HG02840 (cell line): ENCODE measurements at regions not wholly inside any gene's neighbourhood (a gene's known extent, or its start where the extent isn't known, plus 50 kb on each side); places are given as distances from the start of the nearest gene placed in this dataset.
"Not testable (repeated sequence)": the region's sequence is repeated elsewhere in the genome, so short reads cannot be mapped to it uniquely, and the experiment has no call there.

Experiments
- ATAC-seq: cut with Tn5 transposase; IDR thresholded peaks from one replicate; pipeline ENCODE4 v1.9.1; 2021; ENCODE audit warnings: mild to moderate bottlenecking, moderate library complexity, moderate number of reproducible peaks; ENCODE audit not compliant: unreplicated experiment, low FRiP score

GRCh38 chr3:8286749-8287148 lies 214.9 kb upstream of the LMCD1 start:
- ATAC-seq: no peak

DNA sequence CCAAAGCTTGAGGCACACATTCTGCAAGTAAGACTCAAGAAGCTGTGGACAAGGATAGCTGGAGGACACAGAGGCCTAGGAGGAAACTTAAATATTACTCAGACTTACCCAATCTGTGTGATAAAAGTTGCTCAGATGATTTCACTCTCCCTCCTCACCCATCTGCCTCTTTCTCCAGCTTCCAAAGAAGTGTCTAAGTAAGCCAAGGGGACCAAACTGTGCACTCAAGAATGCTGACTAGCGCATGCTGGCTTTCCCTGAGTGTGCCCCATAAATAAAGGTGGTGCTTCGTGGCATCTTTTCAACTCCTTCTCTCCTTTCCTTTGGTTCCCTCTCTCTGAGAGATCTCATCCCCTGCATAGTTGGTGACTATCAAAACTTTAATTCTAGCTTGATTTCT lies 211.0 kb upstream of the LMCD1 start:
- ATAC-seq: no peak

- no peak for ATAC-seq
Measured at GRCh38 chr3:8296461-8296860, 205.2 kb upstream of the LMCD1 start.

DNA sequence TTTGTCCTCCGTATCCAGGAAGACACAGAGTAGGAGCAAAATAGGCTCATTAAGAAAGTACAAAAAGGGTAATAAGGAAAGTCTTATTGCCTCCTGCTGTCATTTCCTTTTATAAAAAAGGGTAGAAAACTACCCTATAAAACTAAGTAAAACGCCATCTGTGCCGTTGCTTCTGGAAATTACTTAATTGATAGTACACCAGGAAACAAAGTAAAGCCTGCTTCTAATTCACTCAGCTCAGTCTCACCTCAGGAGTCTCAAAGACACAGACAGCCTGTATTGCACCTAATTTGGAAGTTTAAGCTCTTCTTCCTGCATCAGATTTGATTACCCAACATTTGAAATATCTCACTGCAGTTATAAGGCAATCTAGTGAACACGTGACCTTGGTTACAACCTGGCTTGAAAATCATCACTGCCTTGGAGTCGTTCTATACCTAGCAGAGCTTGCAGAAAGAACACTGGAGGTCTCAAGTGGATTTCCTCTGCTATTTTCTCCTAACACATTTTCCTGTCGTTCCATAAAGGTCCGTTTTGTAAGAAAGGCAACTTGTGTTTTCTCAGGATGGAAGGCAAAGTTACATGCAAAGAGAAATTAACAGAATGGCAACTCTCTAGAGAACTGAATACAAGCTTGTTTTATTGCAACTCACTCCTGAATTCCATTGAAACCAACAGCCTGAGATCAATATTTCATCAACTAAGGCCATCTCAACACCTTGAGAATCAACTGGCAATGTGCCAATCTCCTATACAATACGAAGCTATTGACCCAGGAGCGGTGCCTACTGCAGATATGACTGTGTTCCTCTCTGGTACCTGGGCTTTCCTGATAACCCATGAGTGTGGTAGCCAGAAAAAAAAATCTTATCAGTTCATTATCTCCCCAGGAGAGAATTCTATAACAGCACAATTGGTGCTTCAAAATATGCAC lies 203.3 kb upstream of the LMCD1 start:
- no peak for ATAC-seq

DNA sequence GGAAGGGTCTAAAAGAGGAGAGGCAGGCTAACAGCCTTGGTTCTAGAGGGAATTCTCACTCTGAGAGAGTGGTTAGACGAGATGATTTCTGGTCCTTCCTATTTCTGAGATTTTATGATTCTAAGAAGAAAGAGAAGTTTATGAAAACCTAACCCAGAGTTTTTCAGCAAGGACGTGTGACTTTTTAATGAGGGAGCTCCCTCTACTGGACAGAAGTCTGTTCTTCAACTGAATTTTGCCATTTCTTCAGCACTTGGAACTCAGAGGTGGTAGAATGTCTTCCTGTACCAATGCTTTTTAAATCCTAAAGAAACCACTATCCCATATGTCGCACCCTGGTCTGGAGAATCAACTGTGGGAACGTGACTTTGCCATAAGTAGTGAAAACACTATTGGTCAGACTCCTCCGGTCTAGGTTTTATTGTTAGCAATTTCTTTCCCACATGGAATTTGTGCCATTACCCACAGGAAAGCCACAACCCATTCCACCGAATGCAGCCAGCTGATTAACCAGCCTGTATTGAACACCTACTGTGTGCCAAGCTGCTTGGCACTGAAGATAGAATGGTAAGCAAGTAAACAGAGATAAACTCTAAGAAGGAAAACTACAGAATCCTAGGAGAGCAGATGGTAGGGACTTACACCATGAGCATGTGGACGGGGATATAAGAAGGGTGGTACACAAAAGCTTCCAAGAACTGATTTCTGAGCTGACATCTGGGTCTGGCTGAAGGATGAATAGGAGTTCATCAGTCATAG lies 199.5 kb upstream of the LMCD1 start:
- no peak for ATAC-seq

DNA sequence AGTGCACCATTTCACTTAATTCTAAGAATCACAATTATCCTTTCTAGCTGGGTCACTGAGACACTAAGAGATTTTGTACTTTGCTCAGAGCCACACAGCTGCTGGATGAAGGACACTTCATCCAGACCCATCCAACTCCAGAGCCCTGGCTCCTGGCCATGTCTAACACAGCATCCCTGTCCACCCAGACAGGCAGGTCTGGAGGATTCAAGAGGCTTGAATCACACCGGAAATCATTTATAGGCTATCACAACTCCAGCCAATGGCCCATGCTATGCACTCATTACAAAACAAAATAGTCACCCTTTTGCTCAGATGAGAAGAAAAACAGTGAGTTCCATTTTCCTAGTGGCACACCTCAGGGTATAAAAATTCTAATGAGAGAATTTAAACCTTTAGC lies 198.2 kb upstream of the LMCD1 start:
- ATAC-seq: no peak

DNA sequence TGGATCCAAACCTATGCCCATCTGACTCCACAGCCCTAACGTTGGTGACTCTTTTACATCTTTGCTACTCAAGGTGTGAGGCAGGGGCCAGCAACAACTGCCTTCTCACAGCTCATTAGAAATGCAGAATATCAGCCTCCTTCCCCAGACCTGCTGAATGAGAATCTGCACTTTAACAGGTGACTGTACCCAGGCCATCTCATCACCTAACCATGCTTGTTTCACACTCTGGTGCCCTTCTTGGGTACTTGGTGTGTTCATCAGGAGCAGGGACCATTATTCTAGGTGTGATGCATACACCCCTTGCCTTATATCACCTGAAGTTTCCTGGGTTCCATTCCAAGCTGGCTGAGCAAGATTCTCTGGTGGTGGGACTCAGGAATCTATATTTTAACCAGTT lies 196.3 kb upstream of the LMCD1 start:
- ATAC-seq: no peak

GRCh38 chr3:8307545-8308110 lies 194.0 kb upstream of the LMCD1 start:
- no peak for ATAC-seq

GRCh38 chr3:8311321-8311720 lies 190.3 kb upstream of the LMCD1 start:
- no peak for ATAC-seq

GRCh38 chr3:8312685-8313084 lies 188.9 kb upstream of the LMCD1 start:
- no peak for ATAC-seq

DNA sequence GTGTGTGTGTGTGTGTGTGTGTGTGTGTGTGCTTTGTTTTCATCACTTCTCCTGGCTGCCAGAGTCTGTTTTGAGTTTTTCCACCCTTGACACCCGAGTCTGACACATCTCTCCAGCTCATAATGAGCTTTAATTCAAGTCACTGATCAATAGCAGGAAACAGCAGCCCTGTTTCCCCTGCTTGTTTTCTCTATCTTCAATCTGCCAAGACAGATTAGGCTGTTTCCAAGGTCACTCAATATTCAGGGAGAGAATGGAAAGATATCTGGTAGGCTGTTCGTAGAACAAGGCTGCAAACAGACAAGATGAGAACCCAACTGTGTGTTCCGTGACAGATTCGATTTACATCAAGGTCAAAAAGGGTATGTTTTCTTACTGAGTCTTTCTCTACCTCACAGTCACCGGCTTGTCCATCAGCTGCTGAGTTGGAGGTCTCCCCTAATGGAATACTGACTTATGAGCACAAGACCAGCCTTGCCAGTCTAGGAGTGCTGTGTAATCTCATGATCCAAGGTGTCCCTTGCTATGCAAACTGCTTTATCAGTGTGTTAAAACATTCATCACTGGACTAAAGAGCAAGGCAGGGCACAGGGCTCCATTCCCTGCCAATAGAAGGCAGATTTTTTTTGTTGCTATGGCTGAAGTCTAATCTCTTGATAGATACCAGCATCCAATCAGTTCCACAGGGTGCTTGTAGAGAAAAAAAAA lies 187.9 kb upstream of the LMCD1 start:
- ATAC-seq: no peak

GRCh38 chr3:8315526-8315925 lies 186.1 kb upstream of the LMCD1 start:
- ATAC-seq: not testable (repeated sequence)

DNA sequence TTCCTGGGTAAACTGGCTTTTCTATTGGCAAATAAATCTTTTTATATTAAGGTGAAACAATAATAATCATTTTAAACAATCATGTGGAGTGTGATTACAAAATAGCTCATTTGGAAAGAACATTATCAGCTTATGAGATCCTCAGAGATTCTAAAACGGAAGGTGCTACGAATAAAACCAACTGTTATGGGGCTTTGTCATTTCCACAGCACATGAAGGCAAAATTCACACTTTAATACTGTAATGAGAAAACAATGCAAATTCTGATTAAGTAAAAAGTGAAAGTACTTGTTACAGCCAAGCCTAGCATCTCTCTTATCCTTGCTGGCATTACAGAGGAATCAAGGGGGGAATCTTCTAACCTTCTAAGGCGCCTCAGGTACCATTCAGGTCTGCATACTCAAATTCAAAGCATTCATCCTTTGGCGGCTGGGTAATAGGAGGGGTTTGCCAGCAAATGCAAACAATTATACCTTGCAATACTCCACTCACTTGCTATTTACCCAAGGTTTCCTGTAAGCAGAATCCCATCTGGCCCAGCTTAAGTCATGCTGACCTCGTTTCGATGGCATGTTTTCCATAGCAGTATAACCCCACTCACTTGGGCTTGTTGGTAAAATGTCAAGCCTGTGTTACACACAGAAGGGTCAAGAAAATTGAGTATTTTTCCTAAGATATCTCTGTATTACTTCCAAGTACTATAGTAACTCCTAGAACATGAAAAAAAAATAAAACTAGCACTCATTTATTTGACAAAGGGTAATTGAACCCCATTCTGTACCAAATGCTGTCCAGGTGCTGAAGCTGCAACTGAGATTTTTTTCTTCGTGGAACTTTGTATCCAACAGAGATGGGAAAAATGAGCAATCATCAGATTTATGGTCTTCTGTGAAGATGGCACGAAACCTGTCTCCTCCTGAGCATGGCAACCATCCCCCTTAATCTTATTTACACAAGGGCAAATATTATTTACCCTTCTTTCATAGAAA lies 183.7 kb upstream of the LMCD1 start:
- ATAC-seq: no peak

- ATAC-seq: no peak
Measured at GRCh38 chr3:8319935-8320634, 181.5 kb upstream of the LMCD1 start.

DNA sequence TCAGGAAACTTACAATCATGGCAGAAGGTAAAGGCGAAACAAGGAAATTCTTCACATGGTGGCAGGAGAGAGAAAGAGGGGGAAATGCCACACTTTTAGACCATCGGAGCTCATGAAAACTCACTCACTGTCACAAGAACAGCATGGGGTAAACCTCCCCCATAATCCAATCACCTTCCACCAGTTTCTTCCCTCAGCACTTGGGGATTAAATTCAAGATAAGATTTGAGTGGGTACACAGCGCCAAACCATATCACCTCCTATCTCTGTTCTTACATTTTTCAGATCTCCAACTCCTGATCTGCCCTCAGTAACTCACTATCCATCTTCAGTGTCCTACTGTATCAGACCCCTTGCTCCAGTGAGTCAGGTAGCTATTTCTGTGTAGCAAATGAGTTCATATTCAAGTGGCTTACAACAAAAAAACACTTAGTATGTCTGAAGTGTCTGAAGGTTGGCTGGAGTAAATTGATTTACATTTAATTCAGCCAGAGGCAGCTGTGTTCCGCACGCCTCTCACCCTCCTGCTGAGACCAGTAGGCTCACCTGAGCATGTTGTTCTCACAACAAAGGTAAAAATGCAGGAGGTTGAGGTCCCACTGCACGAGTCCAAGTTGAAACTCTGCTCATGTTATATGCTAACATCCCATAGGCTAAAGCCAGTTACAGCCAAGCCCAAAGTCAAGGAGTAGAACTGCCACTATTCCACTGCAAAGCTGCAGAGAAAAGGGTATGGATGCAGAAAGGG lies 180.7 kb upstream of the LMCD1 start:
- no peak for ATAC-seq

DNA sequence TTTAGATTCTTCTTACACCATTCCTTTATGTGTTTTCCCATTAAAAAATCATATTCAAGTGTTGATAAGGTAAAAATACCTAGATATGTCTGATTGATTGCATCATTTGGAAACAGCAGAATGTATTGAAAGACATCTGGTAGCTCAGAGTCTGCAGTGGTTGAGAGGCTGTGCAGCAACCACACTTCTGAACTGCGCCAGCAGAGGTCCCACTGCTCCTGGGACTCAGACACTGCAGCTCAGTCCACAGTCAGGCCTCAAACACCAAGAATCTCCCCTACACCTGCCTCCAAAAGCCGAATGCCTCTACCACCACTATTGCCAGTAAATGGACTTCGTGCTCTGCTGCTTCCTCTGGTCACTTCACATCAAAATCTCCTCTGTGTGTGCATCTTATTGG lies 176.9 kb upstream of the LMCD1 start:
- no peak for ATAC-seq

- no peak for ATAC-seq
Measured at GRCh38 chr3:8325306-8325705, 176.3 kb upstream of the LMCD1 start.

- ATAC-seq: not testable (repeated sequence)
Measured at GRCh38 chr3:8325833-8326232, 175.8 kb upstream of the LMCD1 start.
